Suprapubic skin (tissue), 4 donors: ENCODE measurements at regions not wholly inside any gene's neighbourhood (a gene's known extent, or its start where the extent isn't known, plus 50 kb on each side); places are given as distances from the start of the nearest gene placed in this dataset.
"Not testable (repeated sequence)": the region's sequence is repeated elsewhere in the genome, so short reads cannot be mapped to it uniquely, and the experiment has no call there.

Experiments used
- EP300 ChIP-seq: sonication (generic); formaldehyde crosslinking; IDR thresholded peaks from one replicate; pipeline ENCODE4 v1.6.1; 2017; ENCODE audit warnings: antibody characterized with exemption
- POLR2A ChIP-seq, 2 donors: fragments of 450-650 bp; IDR thresholded peaks; one replicate each; pipeline ENCODE4 v1.6.1; 2017; ENCODE audit warnings: antibody characterized with exemption in 2 of 2, mild to moderate bottlenecking in 2 of 2, moderate library complexity in 2 of 2
- POLR2AphosphoS5 ChIP-seq, 3 donors: sonication (generic); formaldehyde crosslinking; IDR thresholded peaks; one replicate each; pipeline ENCODE4 v1.6.1; 2017; ENCODE audit warnings: antibody characterized with exemption in 3 of 3
- TF ChIP-seq, protein P1 (sequence below), 2 donors: fragments of 200-600 bp in 1 of 2; fragments of 450-650 bp in 1 of 2; sonication (generic) in 1 of 2; IDR thresholded peaks; one replicate each; pipeline ENCODE4 v1.5.1; 2016 to 2019; ENCODE audit warnings: antibody characterized with exemption in 2 of 2, mild to moderate bottlenecking in 1 of 2, moderate library complexity in 1 of 2

DNA sequence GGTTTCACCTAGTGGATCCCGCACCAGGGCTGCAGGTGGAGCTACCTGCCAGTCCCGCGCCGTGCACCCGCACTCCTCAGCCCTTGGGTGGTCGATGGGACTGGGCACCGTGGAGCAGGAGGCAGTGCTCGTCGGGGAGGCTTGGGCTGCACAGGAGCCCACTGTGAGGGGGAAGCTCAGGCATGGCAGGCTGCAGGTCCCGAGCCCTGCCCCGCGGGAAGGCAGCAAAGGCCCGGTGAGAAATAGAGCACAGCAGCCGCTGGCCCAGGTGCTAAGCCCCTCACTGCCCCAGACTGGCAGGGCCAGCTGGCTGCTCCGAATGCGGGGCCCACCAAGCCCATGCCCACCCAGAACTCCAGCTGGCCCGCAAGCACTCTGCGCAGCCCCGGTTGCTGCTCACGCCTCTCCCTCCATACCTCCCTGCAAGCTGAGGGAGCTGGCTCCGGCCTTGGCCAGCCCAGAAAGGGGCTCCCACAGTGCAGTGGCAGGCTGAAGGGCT, 872.7 kb downstream of the PCDH17 start:
- TF ChIP-seq, protein P1, sequence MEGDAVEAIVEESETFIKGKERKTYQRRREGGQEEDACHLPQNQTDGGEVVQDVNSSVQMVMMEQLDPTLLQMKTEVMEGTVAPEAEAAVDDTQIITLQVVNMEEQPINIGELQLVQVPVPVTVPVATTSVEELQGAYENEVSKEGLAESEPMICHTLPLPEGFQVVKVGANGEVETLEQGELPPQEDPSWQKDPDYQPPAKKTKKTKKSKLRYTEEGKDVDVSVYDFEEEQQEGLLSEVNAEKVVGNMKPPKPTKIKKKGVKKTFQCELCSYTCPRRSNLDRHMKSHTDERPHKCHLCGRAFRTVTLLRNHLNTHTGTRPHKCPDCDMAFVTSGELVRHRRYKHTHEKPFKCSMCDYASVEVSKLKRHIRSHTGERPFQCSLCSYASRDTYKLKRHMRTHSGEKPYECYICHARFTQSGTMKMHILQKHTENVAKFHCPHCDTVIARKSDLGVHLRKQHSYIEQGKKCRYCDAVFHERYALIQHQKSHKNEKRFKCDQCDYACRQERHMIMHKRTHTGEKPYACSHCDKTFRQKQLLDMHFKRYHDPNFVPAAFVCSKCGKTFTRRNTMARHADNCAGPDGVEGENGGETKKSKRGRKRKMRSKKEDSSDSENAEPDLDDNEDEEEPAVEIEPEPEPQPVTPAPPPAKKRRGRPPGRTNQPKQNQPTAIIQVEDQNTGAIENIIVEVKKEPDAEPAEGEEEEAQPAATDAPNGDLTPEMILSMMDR (IDR thresholded peaks at IDR 0.05): not testable (repeated sequence)
- not testable (repeated sequence) for TF ChIP-seq EP300; POLR2A (IDR thresholded peaks at IDR 0.05); POLR2AphosphoS5 (IDR thresholded peaks at IDR 0.05)
